NCI-H2227 treated with DMSO at 0.1 percent for 48 hours (cell line): ENCODE measurements at regions not wholly inside any gene's neighbourhood (a gene's known extent, or its start where the extent isn't known, plus 50 kb on each side); places are given as distances from the start of the nearest gene placed in this dataset.

Source experiments
- DNase-seq: peaks from one replicate; lab custom pipeline; 2025; lab: John Stamatoyannopoulos, UW

DNA sequence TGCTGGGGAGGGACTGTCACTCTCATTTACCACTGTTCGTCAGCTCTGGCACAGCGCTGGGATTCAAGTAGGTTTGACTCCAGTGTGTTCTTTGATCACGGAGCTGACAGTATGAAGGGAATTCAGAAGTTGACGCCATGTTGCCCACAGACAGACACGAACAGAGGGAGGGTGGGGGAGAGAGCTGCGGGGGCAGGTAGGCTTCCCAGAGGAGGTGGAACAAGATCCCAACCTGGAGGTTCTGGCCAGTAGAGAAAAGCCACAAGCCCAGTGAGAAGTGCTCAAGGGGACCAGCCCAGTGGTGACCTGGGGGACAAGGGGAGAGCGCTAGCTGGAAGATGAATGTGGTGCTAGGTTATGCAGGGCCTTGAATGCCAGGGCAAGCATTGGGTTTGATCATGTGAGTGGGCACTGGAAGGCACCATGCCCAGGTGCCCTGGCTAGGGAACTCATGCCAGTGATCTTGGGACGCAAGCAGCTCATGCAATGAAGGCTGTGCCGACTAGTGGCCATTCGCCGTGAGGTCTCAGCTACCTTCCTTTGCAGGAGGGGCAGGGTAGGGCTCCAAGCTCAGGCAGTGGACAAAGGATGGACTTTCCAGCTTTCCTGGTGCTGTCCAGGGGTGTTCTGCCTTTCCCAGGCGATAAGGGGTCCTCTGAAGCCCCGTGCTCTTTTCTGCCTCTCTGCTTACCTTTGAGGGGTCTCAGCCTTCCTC lies 50.4 kb upstream of the APCDD1L start:
- no peak for DNase-seq
